Smooth muscle cell (in vitro differentiated cells): ENCODE measurements at regions not wholly inside any gene's neighbourhood (a gene's known extent, or its start where the extent isn't known, plus 50 kb on each side); places are given as distances from the start of the nearest gene placed in this dataset.

ENCODE experiments used
- DNase-seq: peaks from one replicate; lab custom pipeline; 2025; ENCODE audit not compliant: unreplicated experiment; lab: John Stamatoyannopoulos, UW
- H2AFZ ChIP-seq: fragments of 200-600 bp; sonication (generic); 2 replicates; pipeline ENCODE4 v1.6.0; 2016; ENCODE audit warnings: antibody characterized with exemption, low read depth, mild to moderate bottlenecking
- H3F3A ChIP-seq: fragments of 200-600 bp; sonication (generic); 2 replicates; pipeline ENCODE4 v1.6.0; 2017; ENCODE audit warnings: antibody characterized with exemption, low read depth
- H3K27ac ChIP-seq: fragments of 200-600 bp; sonication (generic); 2 replicates; pipeline ENCODE4 v1.5.1; 2016; ENCODE audit warnings: low read depth, mild to moderate bottlenecking
- H3K27me3 ChIP-seq: fragments of 200-600 bp; sonication (generic); 2 replicates; pipeline ENCODE4 v1.6.1; 2016; ENCODE audit warnings: low read depth, mild to moderate bottlenecking
- H3K36me3 ChIP-seq: fragments of 200-600 bp; sonication (generic); 2 replicates; pipeline ENCODE4 v1.5.1; 2016; ENCODE audit warnings: low read depth
- H3K4me1 ChIP-seq: fragments of 200-600 bp; sonication (generic); 2 replicates; pipeline ENCODE4 v1.5.1; 2016; ENCODE audit warnings: low read depth
- H3K4me2 ChIP-seq: fragments of 200-600 bp; sonication (generic); 2 replicates; pipeline ENCODE4 v1.6.0; 2016; ENCODE audit warnings: mild to moderate bottlenecking
- H3K4me3 ChIP-seq: fragments of 200-600 bp; sonication (generic); 2 replicates; pipeline ENCODE4 v1.5.1; 2016; ENCODE audit warnings: mild to moderate bottlenecking
- H3K79me2 ChIP-seq: fragments of 200-600 bp; sonication (generic); 2 replicates; pipeline ENCODE4 v1.6.0; 2016; ENCODE audit warnings: low read depth, mild to moderate bottlenecking
- H3K9ac ChIP-seq: fragments of 200-600 bp; sonication (generic); 2 replicates; pipeline ENCODE4 v1.6.0; 2016; ENCODE audit warnings: low read depth
- H3K9me3 ChIP-seq: fragments of 200-600 bp; sonication (generic); replicated peaks from 2 replicates; pipeline ENCODE4 v1.5.1; 2016; ENCODE audit warnings: low read depth
- H4K20me1 ChIP-seq: fragments of 200-600 bp; sonication (generic); 2 replicates; pipeline ENCODE4 v1.6.0; 2016; ENCODE audit warnings: low read depth
- CTCF ChIP-seq: fragments of 200-600 bp; sonication (generic); IDR thresholded peaks from 2 replicates; pipeline ENCODE4 v1.5.1; 2017; ENCODE audit warnings: borderline replicate concordance, mild to moderate bottlenecking, antibody characterized with exemption; ENCODE audit not compliant: insufficient read depth, poor library complexity, severe bottlenecking
- WGBS: methylation state at CpG from one replicate; pipeline ENCODE4 v1.1.7; 2016; ENCODE audit warnings: low lambda C conversion rate; 5-methylcytosine and 5-hydroxymethylcytosine counted together

DNA sequence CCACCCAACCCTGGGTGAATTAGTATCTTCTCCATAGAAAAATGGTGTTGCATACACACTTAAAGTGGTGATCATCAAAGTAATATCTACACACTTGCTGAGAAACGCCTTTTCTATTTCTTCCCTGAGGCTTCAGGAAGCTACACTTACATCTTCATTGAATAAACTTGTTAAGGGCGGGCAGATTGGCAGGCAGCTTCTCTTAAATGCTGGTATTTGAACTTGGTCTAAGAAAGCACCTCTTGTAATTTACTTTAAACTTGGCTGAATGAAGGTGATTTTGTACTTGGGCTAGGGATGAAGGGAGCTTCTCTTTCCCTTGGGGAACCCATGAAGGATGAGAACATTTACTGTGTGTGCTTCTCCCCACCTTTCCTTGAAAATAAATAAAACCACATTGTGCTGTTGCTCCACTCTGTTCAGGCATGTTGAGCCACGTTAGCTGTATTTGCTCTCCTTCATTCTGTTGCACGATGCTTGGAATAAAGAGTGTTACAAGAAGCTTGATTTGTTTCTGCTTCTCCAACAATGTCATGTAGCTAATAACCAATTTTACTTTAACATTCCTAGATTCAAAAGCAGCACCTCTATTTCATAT is 430.1 kb downstream of the ANKRD50 start:
- no peak for DNase-seq
- H4K20me1 ChIP-seq: no peaks in the 10 kb centered on the region
- H3K9me3 ChIP-seq: no peaks in the 10 kb centered on the region
- H3K27me3 ChIP-seq: no peaks in the 10 kb centered on the region
- no peak overlapping the region for H3K4me3 ChIP-seq
- H3K9ac ChIP-seq: no peak overlapping the region
- no peaks in the 10 kb centered on the region for H3K36me3 ChIP-seq
- peaks cover 10% of the 10 kb centered on the region for H3K4me1 ChIP-seq
- H3K79me2 ChIP-seq: no peaks in the 10 kb centered on the region
- peak overlapping the region; percentile 60 for H3K4me2 ChIP-seq
- TF ChIP-seq CTCF: no peak
- H3K27ac ChIP-seq: no peak overlapping the region
- no peaks in the 10 kb centered on the region for H3F3A ChIP-seq
- WGBS: 66% methylated on average over 4 of the region's 4 CpGs
- H2AFZ ChIP-seq: peak overlapping the region; percentile 38

GRCh38 chr4:124288706-124289486 is 423.6 kb downstream of the ANKRD50 start:
- TF ChIP-seq CTCF: no peak
- Histone ChIP-seq H4K20me1 (no peaks in the 10 kb centered on the region), H3K27me3 (no peaks in the 10 kb centered on the region), H3K4me1 (no peaks in the 10 kb centered on the region), H3K9me3 (no peaks in the 10 kb centered on the region), H3K9ac (no peak overlapping the region), H3K27ac (no peak overlapping the region), H3K79me2 (no peaks in the 10 kb centered on the region), H3K4me3 (no peak overlapping the region), H3K4me2 (no peak overlapping the region), H2AFZ (no peak overlapping the region), H3K36me3 (no peaks in the 10 kb centered on the region), H3F3A (no peaks in the 10 kb centered on the region)
- DNase-seq: no peak
- 85% methylated on average over 2 of the region's 2 CpGs for WGBS

DNA sequence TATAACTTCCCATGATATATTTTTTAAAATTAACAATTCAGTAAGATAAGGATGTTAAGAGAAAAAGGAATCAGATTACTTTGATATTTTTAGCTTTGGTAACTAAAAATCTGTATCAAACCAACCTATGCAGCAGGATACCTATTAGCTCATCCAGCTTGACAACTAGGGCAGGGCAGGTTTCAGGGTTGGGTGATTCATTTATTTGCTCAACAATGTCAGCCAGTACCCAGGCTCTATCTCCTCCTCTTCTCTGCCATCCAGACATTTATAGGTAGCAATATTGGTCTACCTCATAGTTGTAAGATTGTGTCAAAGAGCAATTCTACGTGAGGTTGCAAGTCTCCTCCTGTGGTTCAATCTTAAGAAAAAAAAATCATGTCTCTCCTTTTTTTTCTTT is 421.9 kb downstream of the ANKRD50 start:
- H4K20me1 ChIP-seq: no peaks in the 10 kb centered on the region
- H3K27ac ChIP-seq: no peak overlapping the region
- H2AFZ ChIP-seq: no peak overlapping the region
- no peak for TF ChIP-seq CTCF
- no peak overlapping the region for H3K4me2 ChIP-seq
- no peaks in the 10 kb centered on the region for H3K79me2 ChIP-seq
- no peak for DNase-seq
- no peak overlapping the region for H3K9ac ChIP-seq
- no peaks in the 10 kb centered on the region for H3K27me3 ChIP-seq
- H3F3A ChIP-seq: no peaks in the 10 kb centered on the region
- no peak overlapping the region for H3K4me3 ChIP-seq
- H3K4me1 ChIP-seq: no peaks in the 10 kb centered on the region
- WGBS: 81% methylated on average over 1 of the region's 1 CpG
- H3K36me3 ChIP-seq: no peaks in the 10 kb centered on the region
- no peaks in the 10 kb centered on the region for H3K9me3 ChIP-seq
